ENCODE measurements at regions not wholly inside any gene's neighbourhood (a gene's known extent, or its start where the extent isn't known, plus 50 kb on each side); places are given as distances from the start of the nearest gene placed in this dataset.

DNA sequence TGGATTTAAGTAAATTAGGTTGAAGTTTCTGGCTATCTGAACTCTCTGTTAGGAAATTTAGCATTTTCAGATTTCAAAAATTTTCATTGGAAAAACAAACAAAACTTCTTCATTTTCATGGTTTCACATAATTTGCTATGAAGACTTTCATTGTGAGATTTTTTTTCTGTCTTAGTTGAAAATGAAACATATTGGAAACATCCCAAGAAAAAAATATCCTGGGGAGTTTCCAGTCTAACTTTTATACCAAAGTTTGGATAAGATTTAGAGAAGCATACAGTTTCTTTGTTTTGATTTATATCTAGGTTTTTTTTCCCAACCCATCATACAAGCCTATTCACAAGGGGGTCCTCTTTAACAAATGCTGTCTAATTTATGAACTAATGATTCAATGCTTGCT, 300.5 kb upstream of the SEMA3A start:
- DNase-seq (ENCODE audit: low read depth, low spot score) = no peak

GRCh38 chr7:84492098-84493034, 297.8 kb upstream of the SEMA3A start:
- DNase-seq (ENCODE audit: low read depth, low spot score) = no peak

DNA sequence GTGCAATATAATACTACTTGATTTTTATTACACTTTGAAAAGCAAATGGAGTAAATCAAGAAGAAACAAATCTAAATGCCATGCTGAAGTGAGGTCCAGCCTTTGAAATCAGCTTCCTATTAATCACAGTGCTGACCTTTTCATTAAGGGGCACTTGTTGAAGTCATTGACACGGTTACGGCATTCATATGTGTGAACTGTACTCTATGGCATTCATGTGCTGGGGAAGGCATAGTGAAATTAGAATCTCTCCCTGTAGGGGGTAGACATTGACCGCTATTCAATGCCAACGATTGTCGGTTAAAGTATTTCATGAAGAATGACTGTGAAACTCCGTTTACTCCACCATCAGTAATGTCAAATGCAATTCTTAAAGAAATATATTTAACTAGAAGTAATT, 296.1 kb upstream of the SEMA3A start:
- DNase-seq (ENCODE audit: low read depth, low spot score) = peak; percentile 48

DNA sequence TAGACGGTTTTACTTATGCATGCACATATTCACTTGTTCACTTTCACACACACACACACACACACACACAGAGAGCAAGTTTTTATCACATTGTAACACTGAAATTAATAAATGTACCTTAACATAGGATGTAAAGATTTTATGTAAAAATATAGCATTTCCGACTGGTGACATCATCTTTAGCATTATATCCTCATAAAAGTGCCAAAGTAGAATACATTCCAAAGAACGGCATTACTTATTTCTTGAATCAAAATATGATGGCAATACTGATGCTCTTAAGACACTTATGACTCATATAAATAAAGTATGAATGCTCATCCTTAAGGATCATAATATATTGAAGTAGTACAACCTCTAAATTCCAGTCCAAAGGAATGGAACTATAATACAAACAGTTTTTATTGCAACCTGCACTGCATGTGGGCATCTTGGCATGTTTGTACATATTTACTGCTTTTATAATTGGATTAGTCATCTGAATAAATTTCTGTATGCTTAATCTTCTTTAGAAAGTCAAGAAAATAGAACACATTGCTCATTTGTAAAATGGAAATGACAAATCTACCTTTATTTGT, 290.0 kb upstream of the SEMA3A start:
- no peak for DNase-seq (ENCODE audit: low read depth, low spot score)

DNA sequence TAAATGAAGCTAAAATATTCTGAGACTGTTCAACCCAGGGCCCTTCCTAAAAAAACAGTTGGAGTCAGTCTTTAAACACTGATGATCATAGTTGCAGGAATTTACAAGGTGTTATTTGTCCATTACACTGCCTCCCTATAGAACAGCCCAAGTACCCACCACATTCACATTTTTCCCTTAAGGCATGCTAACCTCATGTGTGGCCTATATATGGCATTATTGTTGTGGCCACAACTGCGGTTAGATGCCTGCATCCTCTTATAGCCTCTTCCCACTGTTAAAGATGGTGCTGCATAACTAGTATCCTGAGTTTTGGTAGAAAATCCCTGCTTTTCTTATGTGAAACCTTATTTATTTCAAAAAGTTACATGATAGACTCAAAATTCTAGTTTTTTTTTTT, 287.9 kb upstream of the SEMA3A start:
- no peak for DNase-seq (ENCODE audit: low read depth, low spot score)

DNA sequence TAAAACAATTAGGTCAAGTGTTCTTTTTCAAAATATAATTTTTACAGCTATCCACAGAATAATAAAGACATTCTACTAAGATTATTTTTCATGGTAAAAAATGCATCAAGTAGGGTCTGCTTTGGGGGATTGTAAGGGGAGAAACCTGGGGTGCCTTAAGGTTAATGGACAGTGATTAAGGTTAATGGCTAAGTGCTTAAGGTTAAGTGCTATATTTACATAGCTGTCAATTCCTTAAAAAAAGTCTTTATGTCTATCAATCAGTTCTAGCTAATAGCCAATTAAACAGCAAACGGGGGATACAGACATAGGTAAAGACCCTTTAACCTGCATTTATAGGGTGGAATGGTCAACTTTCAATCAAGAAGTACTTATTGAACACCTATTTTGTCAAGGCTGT, 284.5 kb upstream of the SEMA3A start:
- DNase-seq (ENCODE audit: low read depth, low spot score) = no peak

DNA sequence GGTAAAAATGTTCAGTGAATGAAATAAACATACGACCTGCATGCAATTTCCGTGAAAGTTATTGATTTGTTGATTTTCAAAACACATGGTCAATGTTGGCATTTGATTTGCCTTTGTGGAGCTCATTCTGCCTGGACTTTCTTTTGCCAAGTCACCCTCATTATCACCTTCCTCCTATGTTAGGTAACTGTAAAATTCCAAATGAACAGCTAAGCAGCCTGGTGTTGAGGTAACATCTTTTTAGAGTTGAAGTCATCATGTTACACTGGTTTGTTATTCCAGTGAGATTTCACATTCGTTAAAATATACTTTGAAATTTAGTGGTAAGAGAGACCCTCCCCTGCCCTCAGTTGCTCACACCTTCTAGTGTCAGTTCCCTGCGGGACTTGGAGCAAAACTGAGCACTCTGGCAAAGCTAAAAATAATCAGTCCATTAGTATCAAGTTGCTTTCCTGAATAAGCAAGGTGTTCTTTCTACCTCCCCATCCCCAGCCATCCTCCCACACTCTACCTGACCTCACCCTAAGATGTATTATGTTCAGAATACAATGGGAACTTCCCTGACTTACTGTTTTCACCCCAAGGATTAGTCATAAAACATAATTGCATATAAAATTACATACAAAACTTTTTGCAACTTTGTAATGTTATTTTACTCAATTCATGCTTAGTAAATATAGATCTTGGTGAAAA, 283.3 kb upstream of the SEMA3A start:
- no peak for DNase-seq (ENCODE audit: low read depth, low spot score)

DNA sequence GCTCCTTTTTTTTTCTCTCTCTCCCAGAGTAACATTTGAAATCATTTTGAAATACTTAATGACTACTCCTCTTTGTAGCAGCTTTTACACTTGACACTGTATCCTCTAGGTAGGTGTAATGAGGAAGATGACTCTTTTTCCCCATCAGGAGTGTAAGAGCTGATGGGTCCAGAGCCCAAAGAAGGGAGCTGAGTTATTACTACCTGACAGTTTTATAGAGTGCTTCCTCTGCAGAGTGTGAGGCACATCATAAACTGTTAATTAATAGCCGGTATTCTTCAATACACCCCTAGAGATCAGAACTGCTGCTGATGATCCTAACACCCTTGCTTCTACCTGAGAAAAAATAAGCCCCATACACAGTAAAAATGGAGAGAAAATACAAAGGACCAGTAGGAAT, 279.8 kb upstream of the SEMA3A start:
- no peak for DNase-seq (ENCODE audit: low read depth, low spot score)

DNA sequence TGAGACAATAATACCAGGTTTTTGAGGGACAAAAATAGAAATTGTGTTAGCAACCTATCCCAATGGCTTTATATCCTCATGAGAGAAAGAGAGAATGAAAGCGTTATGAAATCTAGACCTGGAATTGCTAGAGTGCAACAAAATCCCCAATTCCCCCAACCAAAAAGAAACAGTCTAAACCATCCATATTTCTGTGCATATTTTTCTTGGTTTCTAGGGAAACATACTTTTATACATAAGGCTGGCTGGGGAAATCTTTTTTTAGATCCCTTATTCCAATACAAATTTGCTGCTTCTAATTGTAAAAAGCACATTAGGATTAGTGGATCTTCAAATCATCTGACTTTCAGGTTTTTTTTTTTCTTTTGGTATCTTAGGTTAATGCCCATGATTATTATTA, 277.0 kb upstream of the SEMA3A start:
- DNase-seq (ENCODE audit: low read depth, low spot score) = no peak

GRCh38 chr7:84469034-84469433, 274.4 kb upstream of the SEMA3A start:
- no peak for DNase-seq (ENCODE audit: low read depth, low spot score)

GRCh38 chr7:84462259-84462658, 267.7 kb upstream of the SEMA3A start:
- peak; percentile 1 for DNase-seq (ENCODE audit: low read depth, low spot score)

GRCh38 chr7:84461093-84461492, 266.5 kb upstream of the SEMA3A start:
- DNase-seq (ENCODE audit: low read depth, low spot score) = no peak

DNA sequence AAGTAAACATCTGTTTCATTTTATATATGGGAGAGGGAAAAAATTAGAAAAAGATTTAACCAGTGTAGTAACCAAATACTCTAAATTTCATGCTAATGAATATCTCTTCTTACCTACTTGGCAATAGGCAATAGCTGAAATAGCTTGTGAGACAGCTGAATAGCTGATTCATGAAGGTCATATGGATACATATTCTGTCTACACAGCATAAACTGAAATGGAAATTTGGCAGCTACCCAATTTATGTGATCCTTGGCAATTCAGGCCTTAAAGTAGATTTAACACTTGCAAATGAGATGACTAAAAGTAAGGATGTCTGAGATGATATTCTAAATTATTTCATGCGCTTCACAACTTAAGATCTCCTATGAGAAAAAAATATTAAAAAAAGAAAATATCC, 261.2 kb upstream of the SEMA3A start:
- peak; percentile 2 for DNase-seq (ENCODE audit: low read depth, low spot score)

- no peak for DNase-seq (ENCODE audit: low read depth, low spot score)
Measured at GRCh38 chr7:84454174-84454959, 259.8 kb upstream of the SEMA3A start.

- DNase-seq (ENCODE audit: low read depth, low spot score) = no peak
Measured at GRCh38 chr7:84452618-84453017, 258.0 kb upstream of the SEMA3A start.

- DNase-seq (ENCODE audit: low read depth, low spot score) = no peak
Measured at GRCh38 chr7:84450772-84451171, 256.2 kb upstream of the SEMA3A start.

DNA sequence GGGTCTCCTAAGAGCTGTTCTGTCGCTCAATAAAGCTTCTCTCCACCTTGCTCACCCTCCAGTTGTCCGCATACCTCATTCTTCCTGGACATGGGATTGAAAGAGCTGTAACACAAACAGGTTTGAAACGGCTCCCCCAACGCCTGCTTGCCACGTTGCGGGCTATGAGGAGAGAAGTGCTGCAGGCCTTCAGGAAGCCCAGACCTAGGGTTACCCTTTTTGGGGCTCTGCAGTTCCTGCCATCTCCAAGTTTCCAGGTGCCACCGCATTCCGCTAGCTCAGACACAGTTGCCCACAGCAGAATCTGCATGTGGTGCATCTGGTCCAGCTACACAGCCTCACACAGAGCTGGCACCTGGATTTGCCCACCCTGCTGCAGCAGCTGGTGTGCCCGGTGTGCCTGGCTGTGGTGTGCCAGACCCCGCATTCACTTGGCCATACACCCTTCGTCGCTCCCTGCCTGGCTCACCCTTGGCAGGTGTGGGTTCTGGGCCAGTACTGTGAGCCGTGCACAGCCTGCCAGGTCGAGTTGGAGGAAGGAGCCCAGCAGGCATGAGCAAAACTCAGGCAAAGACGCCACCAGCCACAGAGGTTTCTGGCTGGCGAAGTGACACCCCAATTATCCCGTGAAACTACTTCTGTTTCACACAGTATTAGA, 253.2 kb upstream of the SEMA3A start:
- DNase-seq (ENCODE audit: low read depth, low spot score) = no peak

DNA sequence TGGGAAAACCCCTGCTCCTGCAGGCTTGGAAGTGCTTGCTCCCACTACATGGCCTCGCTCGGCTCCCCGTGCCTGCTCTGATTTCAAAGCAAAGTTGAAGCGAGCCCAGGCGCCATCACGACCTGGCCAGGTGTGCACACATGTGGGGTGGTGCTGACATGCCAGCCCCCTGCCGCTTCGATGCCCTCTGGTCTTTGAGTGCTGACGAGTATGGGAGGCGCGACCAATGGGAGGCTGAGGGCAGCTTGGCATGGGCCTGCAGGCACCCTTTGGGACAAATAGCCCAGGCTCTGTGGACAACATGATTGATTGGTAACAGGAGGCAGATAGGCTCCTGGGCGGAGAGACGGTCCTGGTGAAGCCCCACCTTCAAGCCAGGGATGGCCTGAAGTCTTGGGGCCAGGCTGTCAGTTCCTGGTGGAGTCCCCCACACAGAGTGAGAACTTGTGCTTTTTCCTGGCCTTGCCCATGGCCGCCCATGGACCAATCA, 252.4 kb upstream of the SEMA3A start:
- DNase-seq (ENCODE audit: low read depth, low spot score) = no peak

DNA sequence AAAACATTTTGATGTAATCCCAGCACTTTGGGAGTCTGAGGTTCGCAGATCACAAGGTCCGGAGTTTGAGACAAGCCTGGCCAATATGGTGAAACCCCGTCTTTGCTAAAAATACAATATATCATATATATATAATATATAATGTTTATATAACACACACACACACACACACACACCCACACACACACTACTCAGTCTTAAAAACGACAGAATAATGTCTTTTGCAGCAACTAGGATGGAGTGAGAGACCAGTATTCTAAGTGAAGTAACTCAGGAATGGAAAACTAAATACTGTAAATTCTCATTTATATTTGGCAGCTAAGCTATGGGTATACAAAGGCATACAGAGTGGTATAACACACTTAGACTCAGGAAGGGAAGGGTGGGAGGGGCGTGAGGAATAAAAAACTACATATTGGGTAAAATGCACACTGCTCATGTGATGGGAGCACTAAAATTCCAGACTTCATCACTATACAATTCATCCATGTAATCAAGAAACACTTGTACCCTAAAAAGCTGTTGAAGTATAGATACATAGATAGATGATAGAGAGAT, 231.2 kb upstream of the SEMA3A start:
- DNase-seq (ENCODE audit: low read depth, low spot score) = no peak

DNA sequence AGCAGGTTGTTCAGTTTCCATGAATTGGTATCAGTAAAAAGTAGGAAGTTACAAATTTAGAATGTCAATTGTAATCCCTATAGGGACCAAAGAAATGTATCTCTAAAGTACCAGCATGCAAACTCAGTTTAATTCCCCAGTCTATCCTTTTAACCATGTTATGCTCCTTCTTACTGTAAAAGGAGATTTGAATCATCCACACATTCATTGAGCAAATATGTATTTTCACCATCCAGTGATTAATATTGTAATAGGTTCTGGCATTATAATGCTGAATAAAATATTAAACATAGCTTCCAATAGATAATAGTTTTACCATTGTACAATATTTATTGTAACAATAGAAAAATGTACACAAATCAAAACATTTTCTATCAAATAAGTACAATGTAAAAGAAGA, 228.2 kb upstream of the SEMA3A start:
- no peak for DNase-seq (ENCODE audit: low read depth, low spot score)

Measured in astrocyte of the hippocampus (primary cell).